IMR-90 (cell line): ENCODE measurements at regions not wholly inside any gene's neighbourhood (a gene's known extent, or its start where the extent isn't known, plus 50 kb on each side); places are given as distances from the start of the nearest gene placed in this dataset.

ENCODE experiments used
- ATAC-seq: fragments of 200-7000 bp; cut with Tn5 transposase; 2 replicates; pipeline ENCODE4 v1.9.1; 2020; ENCODE audit warnings: low read depth, mild to moderate bottlenecking, moderate library complexity
- BruUV-seq: library from RNA; stranded (reverse); fragments of 400-500 nt; replicated peaks from 2 replicates; lab custom pipeline; 2021; lab: Mats Ljungman, UMichigan
- CTCF ChIA-PET: fragments of 300-600 bp; formaldehyde crosslinking; extraction: SDS; loops from one replicate; lab custom pipeline; 2021; ENCODE audit warnings: antibody characterized with exemption; lab: Yijun Ruan, JAX
- POLR2A ChIA-PET: fragments of 300-600 bp; sonication (Branson Sonifier 250); formaldehyde crosslinking; loops from one replicate; lab custom pipeline; 2022; ENCODE audit warnings: antibody characterized with exemption; ENCODE audit not compliant: unreplicated experiment; lab: Charles Lee
- DNase-seq: peaks from one replicate; pipeline ENCODE4 v3.0.0; 2013
- H2AFZ ChIP-seq: replicated peaks from 2 replicates; pipeline ENCODE3; 2013; ENCODE audit warnings: low read length, mild to moderate bottlenecking; ENCODE audit not compliant: poor library complexity
- H2AK5ac ChIP-seq: 2 replicates; pipeline ENCODE4 v1.6.1; 2013; ENCODE audit warnings: low read depth, low read length, inconsistent platforms
- H2AK9ac ChIP-seq: replicated peaks from 2 replicates; pipeline ENCODE3; 2013; ENCODE audit warnings: mild to moderate bottlenecking, low read depth, low read length, moderate library complexity; ENCODE audit not compliant: poor library complexity
- H2BK120ac ChIP-seq: 2 replicates; pipeline ENCODE4 v1.6.1; 2013; ENCODE audit warnings: low read depth, low read length, inconsistent platforms
- H2BK15ac ChIP-seq: 3 replicates; pipeline ENCODE4 v1.6.1; 2013; ENCODE audit warnings: low read depth, low read length, inconsistent platforms
- H2BK20ac ChIP-seq: 2 replicates; pipeline ENCODE4 v1.6.1; 2013; ENCODE audit warnings: low read depth, mild to moderate bottlenecking, inconsistent platforms, low read length, moderate library complexity
- H2BK5ac ChIP-seq: 2 replicates; pipeline ENCODE4 v1.6.1; 2013; ENCODE audit warnings: mild to moderate bottlenecking, low read depth, low read length, inconsistent platforms; ENCODE audit not compliant: poor library complexity, severe bottlenecking
- H3K14ac ChIP-seq: replicated peaks from 2 replicates; pipeline ENCODE4 v1.6.1; 2013; ENCODE audit warnings: low read depth, low read length, inconsistent platforms
- H3K18ac ChIP-seq: 2 replicates; pipeline ENCODE4 v1.6.1; 2013; ENCODE audit warnings: low read depth, low read length, control low read depth
- H3K23ac ChIP-seq: 2 replicates; pipeline ENCODE4 v1.6.1; 2013; ENCODE audit warnings: low read depth, low read length, inconsistent platforms
- H3K27ac ChIP-seq: 2 replicates; pipeline ENCODE4 v1.5.1; 2013; ENCODE audit warnings: mild to moderate bottlenecking, control low read depth, low read length; ENCODE audit not compliant: insufficient read depth
- H3K27me3 ChIP-seq: 2 replicates; pipeline ENCODE4 v1.6.1; 2013; ENCODE audit warnings: low read length; ENCODE audit not compliant: control insufficient read depth, insufficient read depth
- H3K36me3 ChIP-seq: 2 replicates; pipeline ENCODE4 v1.6.1; 2013; ENCODE audit warnings: low read length, mixed read lengths; ENCODE audit not compliant: control insufficient read depth, insufficient read depth
- H3K4ac ChIP-seq: 2 replicates; pipeline ENCODE4 v1.6.1; 2013; ENCODE audit warnings: low read depth, low read length, inconsistent platforms
- H3K4me1 ChIP-seq: 2 replicates; pipeline ENCODE4 v1.6.1; 2013; ENCODE audit warnings: low read length, mixed read lengths; ENCODE audit not compliant: control insufficient read depth, insufficient read depth
- H3K4me2 ChIP-seq: 2 replicates; pipeline ENCODE4 v1.6.1; 2013; ENCODE audit warnings: low read depth, mild to moderate bottlenecking, control low read depth, low read length, moderate library complexity
- H3K4me3 ChIP-seq: 2 replicates; pipeline ENCODE4 v1.5.1; 2013; ENCODE audit warnings: low read depth, mild to moderate bottlenecking, control low read depth, low read length, moderate library complexity; ENCODE audit not compliant: insufficient read depth
- H3K56ac ChIP-seq: 2 replicates; pipeline ENCODE4 v1.6.1; 2013; ENCODE audit warnings: low read length, inconsistent platforms; ENCODE audit not compliant: insufficient read depth; ENCODE audit errors: extremely low read depth
- H3K79me1 ChIP-seq, 2 experiments: 2 replicates each; pipeline ENCODE4 v1.6.1; 2013; ENCODE audit warnings: low read length in 2 of 2, inconsistent platforms in 1 of 2, low read depth in 1 of 2
- H3K9ac ChIP-seq: 2 replicates; pipeline ENCODE4 v1.6.1; 2013; ENCODE audit warnings: low read depth, low read length, control low read depth
- H3K9me1 ChIP-seq: 2 replicates; pipeline ENCODE4 v1.6.1; 2013; ENCODE audit warnings: low read length, inconsistent platforms; ENCODE audit not compliant: insufficient read depth
- H3K9me3 ChIP-seq: 2 replicates; pipeline ENCODE4 v1.6.1; 2013; ENCODE audit warnings: low read length; ENCODE audit not compliant: control insufficient read depth, insufficient read depth
- H4K20me1 ChIP-seq: 2 replicates; pipeline ENCODE4 v1.6.1; 2013; ENCODE audit warnings: low read length, inconsistent platforms; ENCODE audit not compliant: insufficient read depth
- H4K5ac ChIP-seq: 2 replicates; pipeline ENCODE4 v1.6.1; 2013; ENCODE audit warnings: mild to moderate bottlenecking, low read depth, low read length, control low read depth
- H4K8ac ChIP-seq, 2 experiments: 2 replicates each; pipeline ENCODE4 v1.6.1; 2013; ENCODE audit warnings: low read depth in 2 of 2, low read length in 2 of 2, control low read depth in 1 of 2, inconsistent platforms in 1 of 2
- H4K91ac ChIP-seq: 2 replicates; pipeline ENCODE4 v1.6.1; 2013; ENCODE audit warnings: low read depth, low read length, inconsistent platforms; ENCODE audit not compliant: insufficient read depth
- FOS ChIP-seq: fragments of 150-350 bp; IDR thresholded peaks from 2 replicates; pipeline ENCODE4 v1.6.1; 2016; ENCODE audit warnings: low read depth, low read length
- POLR2A ChIP-seq: IDR thresholded peaks from 2 replicates; pipeline ENCODE4 v1.6.1; 2012; ENCODE audit warnings: mild to moderate bottlenecking, low read depth, low read length
- RAD21 ChIP-seq: IDR thresholded peaks from 2 replicates; pipeline ENCODE4 v1.6.1; 2012; ENCODE audit warnings: low read length, improper control_type of control experiment
- WGBS, 2 experiments: methylation state at CpG; one replicate each; pipeline versions ENCODE4 v1.1.5 to v1.1.7; 2013; ENCODE audit warnings: missing lambda C conversion rate in 2 of 2; ENCODE audit not compliant: insufficient read length in 1 of 2; ENCODE audit errors: extremely low coverage in 2 of 2; 5-methylcytosine and 5-hydroxymethylcytosine counted together
- dilution Hi-C: fragments of 300-500 bp; cut with HindIII; formaldehyde crosslinking; loops from one replicate; pipeline ENCODE4 v1.14.3; 2018; ENCODE audit warnings: low sequenced_read_pairs; ENCODE audit not compliant: unreplicated experiment
- in situ Hi-C: fragments of 300-500 bp; cut with MboI; formaldehyde crosslinking; loops from 3 replicates; pipeline ENCODE4 v1.14.3; 2019; ENCODE audit warnings: low sequenced_read_pairs, inconsistent platforms, mixed read lengths
- intact Hi-C: fragments of 100-400 bp; cut with micrococcal nuclease; formaldehyde crosslinking; loops from 2 replicates; pipeline ENCODE4 v1.10.0; 2022
- TF ChIP-seq, protein P1 (sequence below): fragments of 150-350 bp; IDR thresholded peaks from 2 replicates; pipeline ENCODE4 v1.6.1; 2017; ENCODE audit warnings: mild to moderate bottlenecking, antibody characterized with exemption, low read length, low read depth

DNA sequence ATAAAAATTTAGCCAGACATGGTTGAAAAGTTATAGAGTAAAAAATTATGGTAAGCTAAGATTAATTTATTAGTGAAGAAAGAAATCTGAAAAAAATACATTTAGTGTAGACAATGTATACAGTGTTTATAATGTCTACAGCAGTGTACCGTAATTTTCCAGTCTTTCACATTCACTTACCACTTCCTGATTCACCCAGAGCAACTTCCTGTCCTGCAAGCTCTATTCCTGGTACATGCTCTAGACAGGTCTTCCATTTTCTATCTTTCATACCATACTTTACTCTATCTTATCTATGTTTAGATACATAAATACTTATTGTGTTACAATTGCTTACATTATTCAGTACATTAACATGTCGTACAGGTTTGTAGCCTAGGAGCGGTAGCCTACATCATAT lies 1387.8 kb upstream of the ATXN8OS start:
- no CpG with 5 or more reads among the region's 3 CpGs for WGBS, 2 experiments
- no TSS peak for BruUV-seq
- H3K36me3 ChIP-seq, result no peaks in the 10 kb centered on the region

More for the DNA sequence above, 1387.8 kb upstream of the ATXN8OS start:
- Histone ChIP-seq H4K91ac (no peak overlapping the region), H3K18ac (no peak overlapping the region), H2AK9ac (no peak overlapping the region), H3K4me3 (no peak overlapping the region), H4K5ac (no peak overlapping the region), H4K8ac (no peak overlapping the region), H3K79me1 (no peaks in the 10 kb centered on the region), H3K27ac (no peak overlapping the region), H3K4me2 (no peak overlapping the region), H3K4ac (no peak overlapping the region), H2BK20ac (no peak overlapping the region), H3K9me3 (peaks cover 3% of the 10 kb centered on the region; the same call in 1 of the 2 replicates), H2BK120ac (no peak overlapping the region), H3K27me3 (no peaks in the 10 kb centered on the region), H3K23ac (no peak overlapping the region), H2AK5ac (no peak overlapping the region), H2BK5ac (no peak overlapping the region), H3K56ac (no peak overlapping the region), H3K9ac (no peak overlapping the region), H3K14ac (no peak overlapping the region), H3K9me1 (no peaks in the 10 kb centered on the region), H2BK15ac (no peak overlapping the region), H3K4me1 (no peaks in the 10 kb centered on the region), H4K20me1 (no peaks in the 10 kb centered on the region), H2AFZ (no peak overlapping the region)
- CTCF ChIA-PET, result no interaction called here
- DNase-seq, result no peak
- intact Hi-C loops, result no loop called here
- dilution Hi-C loops, result no loop called here
- TF ChIP-seq RAD21 (no peak), FOS (no peak), POLR2A (no peak)
- TF ChIP-seq, protein P1, sequence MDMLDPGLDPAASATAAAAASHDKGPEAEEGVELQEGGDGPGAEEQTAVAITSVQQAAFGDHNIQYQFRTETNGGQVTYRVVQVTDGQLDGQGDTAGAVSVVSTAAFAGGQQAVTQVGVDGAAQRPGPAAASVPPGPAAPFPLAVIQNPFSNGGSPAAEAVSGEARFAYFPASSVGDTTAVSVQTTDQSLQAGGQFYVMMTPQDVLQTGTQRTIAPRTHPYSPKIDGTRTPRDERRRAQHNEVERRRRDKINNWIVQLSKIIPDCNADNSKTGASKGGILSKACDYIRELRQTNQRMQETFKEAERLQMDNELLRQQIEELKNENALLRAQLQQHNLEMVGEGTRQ, result no peak
- ATAC-seq, result no peak
- in situ Hi-C loops, result no loop called here
- POLR2A ChIA-PET, result no interaction called here
